ENCODE measurements at regions not wholly inside any gene's neighbourhood (a gene's known extent, or its start where the extent isn't known, plus 50 kb on each side); places are given as distances from the start of the nearest gene placed in this dataset.
A peak's percentile ranks its signal among the peaks of the same experiment; 100 is the strongest.

DNA sequence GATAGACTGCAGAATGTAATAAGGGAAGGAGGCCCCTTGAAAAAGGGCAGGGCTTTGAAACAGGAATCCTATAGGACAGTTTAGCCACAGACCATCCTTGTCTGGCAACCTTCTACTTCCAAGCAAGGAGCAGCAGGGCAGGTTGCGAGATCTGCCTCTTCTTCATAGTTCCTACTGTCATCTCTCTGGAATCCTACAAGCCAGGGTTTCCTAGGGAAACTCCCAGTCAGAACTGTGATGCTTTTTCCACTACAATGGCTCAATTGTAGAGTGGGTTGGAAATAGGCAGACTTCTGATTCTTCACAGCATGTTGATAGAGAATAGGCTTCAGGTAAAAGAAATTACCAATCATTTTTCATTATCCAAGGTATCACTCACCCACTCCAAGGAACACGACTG is 186.3 kb downstream of the DACT1 start:
- Histone ChIP-seq H3K36me3 (ENCODE audit: control insufficient read depth, insufficient read depth, low read length) (no peaks in the 10 kb centered on the region), H3K27me3 (ENCODE audit: control insufficient read depth, insufficient read depth, low read length) (no peaks in the 10 kb centered on the region), H3K4me1 (ENCODE audit: control insufficient read depth, insufficient read depth, low read length) (no peaks in the 10 kb centered on the region), H3K9me3 (ENCODE audit: control insufficient read depth, insufficient read depth, low read length) (peaks cover 3% of the 10 kb centered on the region), H3K27ac (ENCODE audit: low read length) (no peak overlapping the region), H3K4me3 (ENCODE audit: low read length) (no peak overlapping the region)
- Mint-ChIP-seq H3K27me3 (ENCODE audit: low read depth in 2 of 2) (no peaks in the 10 kb centered on the region), H3K9me3 (peaks cover 0 to 3% of the 10 kb centered on the region in 2 donors), H3K4me1 (no peaks in the 10 kb centered on the region), H3K36me3 (no peaks in the 10 kb centered on the region), H3K27ac (no peak overlapping the region), H3K4me3 (no peak overlapping the region)
- 100% methylated on average over 2 of the region's 2 CpGs for WGBS (ENCODE audit: insufficient coverage)
- ATAC-seq (no peak), DNase-seq (no peak)
- intact Hi-C loops (cut with micrococcal nuclease), result no loop called here
- no peak for TF ChIP-seq CTCF (IDR thresholded peaks at IDR 0.05)

GRCh38 chr14:58824796-58825195 is 187.0 kb downstream of the DACT1 start:
- no peaks in the 10 kb centered on the region for H3K36me3 Mint-ChIP-seq
- 89% methylated on average over 3 of the region's 3 CpGs for WGBS (ENCODE audit: insufficient coverage)

GRCh38 chr14:58825606-58826005 is 187.8 kb downstream of the DACT1 start:
- Histone ChIP-seq H3K27ac (ENCODE audit: low read length) (no peak overlapping the region), H3K4me3 (ENCODE audit: low read length) (no peak overlapping the region), H3K4me1 (ENCODE audit: control insufficient read depth, insufficient read depth, low read length) (no peaks in the 10 kb centered on the region), H3K27me3 (ENCODE audit: control insufficient read depth, insufficient read depth, low read length) (no peaks in the 10 kb centered on the region), H3K9me3 (ENCODE audit: control insufficient read depth, insufficient read depth, low read length) (peaks cover 3% of the 10 kb centered on the region), H3K36me3 (ENCODE audit: control insufficient read depth, insufficient read depth, low read length) (no peaks in the 10 kb centered on the region)
- TF ChIP-seq CTCF (IDR thresholded peaks at IDR 0.05), result no peak
- DNase-seq, result no peak
- Mint-ChIP-seq H3K27me3 (ENCODE audit: low read depth in 2 of 2) (no peaks in the 10 kb centered on the region), H3K4me3 (no peak overlapping the region), H3K9me3 (peaks cover 0 to 3% of the 10 kb centered on the region in 2 donors), H3K36me3 (no peaks in the 10 kb centered on the region), H3K4me1 (no peaks in the 10 kb centered on the region), H3K27ac (no peak overlapping the region)
- ATAC-seq, result no peak
- intact Hi-C loops (cut with micrococcal nuclease), result no loop called here
- 86% methylated on average over 2 of the region's 2 CpGs for WGBS (ENCODE audit: insufficient coverage)

More at GRCh38 chr14:58824796-58825195, 187.0 kb downstream of the DACT1 start:
- H3K4me3 ChIP-seq (ENCODE audit: low read length), result no peak overlapping the region
- H3K4me1 ChIP-seq (ENCODE audit: control insufficient read depth, insufficient read depth, low read length), result no peaks in the 10 kb centered on the region
- H3K27ac ChIP-seq (ENCODE audit: low read length), result no peak overlapping the region
- Mint-ChIP-seq H3K27me3 (ENCODE audit: low read depth in 2 of 2) (no peaks in the 10 kb centered on the region), H3K4me1 (no peaks in the 10 kb centered on the region), H3K4me3 (no peak overlapping the region), H3K9me3 (peaks cover 0 to 3% of the 10 kb centered on the region in 2 donors), H3K27ac (no peak overlapping the region)
- intact Hi-C loops (cut with micrococcal nuclease), result no loop called here
- DNase-seq, result no peak
- no peaks in the 10 kb centered on the region for H3K27me3 ChIP-seq (ENCODE audit: control insufficient read depth, insufficient read depth, low read length)
- H3K9me3 ChIP-seq (ENCODE audit: control insufficient read depth, insufficient read depth, low read length), result peaks cover 3% of the 10 kb centered on the region
- peak in 1 of 3 donors; percentile 24 for ATAC-seq
- no peaks in the 10 kb centered on the region for H3K36me3 ChIP-seq (ENCODE audit: control insufficient read depth, insufficient read depth, low read length)
- no peak for TF ChIP-seq CTCF (IDR thresholded peaks at IDR 0.05)

Data from natural killer cell (primary cell).